IMR-90 (cell line): ENCODE measurements at regions not wholly inside any gene's neighbourhood (a gene's known extent, or its start where the extent isn't known, plus 50 kb on each side); places are given as distances from the start of the nearest gene placed in this dataset.

Experiments
- ATAC-seq: fragments of 200-7000 bp; cut with Tn5 transposase; 2 replicates; pipeline ENCODE4 v1.9.1; 2020; ENCODE audit warnings: low read depth, mild to moderate bottlenecking, moderate library complexity
- BruUV-seq: library from RNA; stranded (reverse); fragments of 400-500 nt; replicated peaks from 2 replicates; lab custom pipeline; 2021; lab: Mats Ljungman, UMichigan
- CTCF ChIA-PET: fragments of 300-600 bp; formaldehyde crosslinking; extraction: SDS; loops from one replicate; lab custom pipeline; 2021; ENCODE audit warnings: antibody characterized with exemption; lab: Yijun Ruan, JAX
- POLR2A ChIA-PET: fragments of 300-600 bp; sonication (Branson Sonifier 250); formaldehyde crosslinking; loops from one replicate; lab custom pipeline; 2022; ENCODE audit warnings: antibody characterized with exemption; ENCODE audit not compliant: unreplicated experiment; lab: Charles Lee
- DNase-seq: peaks from one replicate; pipeline ENCODE4 v3.0.0; 2013
- H2AFZ ChIP-seq: replicated peaks from 2 replicates; pipeline ENCODE3; 2013; ENCODE audit warnings: low read length, mild to moderate bottlenecking; ENCODE audit not compliant: poor library complexity
- H2AK5ac ChIP-seq: 2 replicates; pipeline ENCODE4 v1.6.1; 2013; ENCODE audit warnings: low read depth, low read length, inconsistent platforms
- H2AK9ac ChIP-seq: replicated peaks from 2 replicates; pipeline ENCODE3; 2013; ENCODE audit warnings: mild to moderate bottlenecking, low read depth, low read length, moderate library complexity; ENCODE audit not compliant: poor library complexity
- H2BK120ac ChIP-seq: 2 replicates; pipeline ENCODE4 v1.6.1; 2013; ENCODE audit warnings: low read depth, low read length, inconsistent platforms
- H2BK15ac ChIP-seq: 3 replicates; pipeline ENCODE4 v1.6.1; 2013; ENCODE audit warnings: low read depth, low read length, inconsistent platforms
- H2BK20ac ChIP-seq: 2 replicates; pipeline ENCODE4 v1.6.1; 2013; ENCODE audit warnings: low read depth, mild to moderate bottlenecking, inconsistent platforms, low read length, moderate library complexity
- H2BK5ac ChIP-seq: 2 replicates; pipeline ENCODE4 v1.6.1; 2013; ENCODE audit warnings: mild to moderate bottlenecking, low read depth, low read length, inconsistent platforms; ENCODE audit not compliant: poor library complexity, severe bottlenecking
- H3K14ac ChIP-seq: replicated peaks from 2 replicates; pipeline ENCODE4 v1.6.1; 2013; ENCODE audit warnings: low read depth, low read length, inconsistent platforms
- H3K18ac ChIP-seq: 2 replicates; pipeline ENCODE4 v1.6.1; 2013; ENCODE audit warnings: low read depth, low read length, control low read depth
- H3K23ac ChIP-seq: 2 replicates; pipeline ENCODE4 v1.6.1; 2013; ENCODE audit warnings: low read depth, low read length, inconsistent platforms
- H3K27ac ChIP-seq: 2 replicates; pipeline ENCODE4 v1.5.1; 2013; ENCODE audit warnings: mild to moderate bottlenecking, control low read depth, low read length; ENCODE audit not compliant: insufficient read depth
- H3K27me3 ChIP-seq: 2 replicates; pipeline ENCODE4 v1.6.1; 2013; ENCODE audit warnings: low read length; ENCODE audit not compliant: control insufficient read depth, insufficient read depth
- H3K36me3 ChIP-seq: 2 replicates; pipeline ENCODE4 v1.6.1; 2013; ENCODE audit warnings: low read length, mixed read lengths; ENCODE audit not compliant: control insufficient read depth, insufficient read depth
- H3K4ac ChIP-seq: 2 replicates; pipeline ENCODE4 v1.6.1; 2013; ENCODE audit warnings: low read depth, low read length, inconsistent platforms
- H3K4me1 ChIP-seq: 2 replicates; pipeline ENCODE4 v1.6.1; 2013; ENCODE audit warnings: low read length, mixed read lengths; ENCODE audit not compliant: control insufficient read depth, insufficient read depth
- H3K4me2 ChIP-seq: 2 replicates; pipeline ENCODE4 v1.6.1; 2013; ENCODE audit warnings: low read depth, mild to moderate bottlenecking, control low read depth, low read length, moderate library complexity
- H3K4me3 ChIP-seq: 2 replicates; pipeline ENCODE4 v1.5.1; 2013; ENCODE audit warnings: low read depth, mild to moderate bottlenecking, control low read depth, low read length, moderate library complexity; ENCODE audit not compliant: insufficient read depth
- H3K56ac ChIP-seq: 2 replicates; pipeline ENCODE4 v1.6.1; 2013; ENCODE audit warnings: low read length, inconsistent platforms; ENCODE audit not compliant: insufficient read depth; ENCODE audit errors: extremely low read depth
- H3K79me1 ChIP-seq, 2 experiments: 2 replicates each; pipeline ENCODE4 v1.6.1; 2013; ENCODE audit warnings: low read length in 2 of 2, inconsistent platforms in 1 of 2, low read depth in 1 of 2
- H3K9ac ChIP-seq: 2 replicates; pipeline ENCODE4 v1.6.1; 2013; ENCODE audit warnings: low read depth, low read length, control low read depth
- H3K9me1 ChIP-seq: 2 replicates; pipeline ENCODE4 v1.6.1; 2013; ENCODE audit warnings: low read length, inconsistent platforms; ENCODE audit not compliant: insufficient read depth
- H3K9me3 ChIP-seq: 2 replicates; pipeline ENCODE4 v1.6.1; 2013; ENCODE audit warnings: low read length; ENCODE audit not compliant: control insufficient read depth, insufficient read depth
- H4K20me1 ChIP-seq: 2 replicates; pipeline ENCODE4 v1.6.1; 2013; ENCODE audit warnings: low read length, inconsistent platforms; ENCODE audit not compliant: insufficient read depth
- H4K5ac ChIP-seq: 2 replicates; pipeline ENCODE4 v1.6.1; 2013; ENCODE audit warnings: mild to moderate bottlenecking, low read depth, low read length, control low read depth
- H4K8ac ChIP-seq, 2 experiments: 2 replicates each; pipeline ENCODE4 v1.6.1; 2013; ENCODE audit warnings: low read depth in 2 of 2, low read length in 2 of 2, control low read depth in 1 of 2, inconsistent platforms in 1 of 2
- H4K91ac ChIP-seq: 2 replicates; pipeline ENCODE4 v1.6.1; 2013; ENCODE audit warnings: low read depth, low read length, inconsistent platforms; ENCODE audit not compliant: insufficient read depth
- BHLHE40 ChIP-seq: fragments of 150-350 bp; IDR thresholded peaks from 2 replicates; pipeline ENCODE4 v1.6.1; 2016; ENCODE audit warnings: mild to moderate bottlenecking, low read depth, low read length
- MAFK ChIP-seq: IDR thresholded peaks from 2 replicates; pipeline ENCODE4 v1.6.1; 2012; ENCODE audit warnings: low read depth, low read length, improper control_type of control experiment
- NFE2L2 ChIP-seq: fragments of 150-350 bp; IDR thresholded peaks from 2 replicates; pipeline ENCODE4 v1.6.1; 2016; ENCODE audit warnings: low read depth, mild to moderate bottlenecking, low read length
- RCOR1 ChIP-seq: IDR thresholded peaks from 2 replicates; pipeline ENCODE4 v1.6.1; 2012; ENCODE audit warnings: mild to moderate bottlenecking, low read length, improper control_type of control experiment; ENCODE audit not compliant: insufficient replicate concordance
- SMC3 ChIP-seq: fragments of 150-350 bp; IDR thresholded peaks from 2 replicates; pipeline ENCODE4 v1.6.1; 2016; ENCODE audit warnings: low read depth, mild to moderate bottlenecking, antibody characterized with exemption, low read length, moderate library complexity
- WGBS, 2 experiments: methylation state at CpG; one replicate each; pipeline versions ENCODE4 v1.1.5 to v1.1.7; 2013; ENCODE audit warnings: missing lambda C conversion rate in 2 of 2; ENCODE audit not compliant: insufficient read length in 1 of 2; ENCODE audit errors: extremely low coverage in 2 of 2; 5-methylcytosine and 5-hydroxymethylcytosine counted together
- dilution Hi-C: fragments of 300-500 bp; cut with HindIII; formaldehyde crosslinking; loops from one replicate; pipeline ENCODE4 v1.14.3; 2018; ENCODE audit warnings: low sequenced_read_pairs; ENCODE audit not compliant: unreplicated experiment
- in situ Hi-C: fragments of 300-500 bp; cut with MboI; formaldehyde crosslinking; loops from 3 replicates; pipeline ENCODE4 v1.14.3; 2019; ENCODE audit warnings: low sequenced_read_pairs, inconsistent platforms, mixed read lengths
- intact Hi-C: fragments of 100-400 bp; cut with micrococcal nuclease; formaldehyde crosslinking; loops from 2 replicates; pipeline ENCODE4 v1.10.0; 2022

GRCh38 chr5:2566284-2566683 is 185.2 kb downstream of the IRX2 start:
- H3K9me1 ChIP-seq = no peaks in the 10 kb centered on the region
- H4K5ac ChIP-seq = no peak overlapping the region
- no peaks in the 10 kb centered on the region for H3K27me3 ChIP-seq
- H2AFZ ChIP-seq = no peak overlapping the region
- no peak overlapping the region for H2AK9ac ChIP-seq
- H3K4me1 ChIP-seq = no peaks in the 10 kb centered on the region
- no CpG with 5 or more reads among the region's 3 CpGs for WGBS, 2 experiments
- no peak overlapping the region for H3K4me3 ChIP-seq
- H3K9me3 ChIP-seq = peaks cover 35% of the 10 kb centered on the region
- no peak overlapping the region for H4K8ac ChIP-seq
- no peak overlapping the region for H4K91ac ChIP-seq
- H3K18ac ChIP-seq = no peak overlapping the region
- H2BK15ac ChIP-seq = no peak overlapping the region
- H3K4ac ChIP-seq = no peak overlapping the region
- no peaks in the 10 kb centered on the region for H3K36me3 ChIP-seq
- H3K23ac ChIP-seq = no peak overlapping the region
- H2BK120ac ChIP-seq = no peak overlapping the region
- H3K9ac ChIP-seq = no peak overlapping the region
- no peak overlapping the region for H2BK5ac ChIP-seq
- TF ChIP-seq NFE2L2 = no peak
- no peak for TF ChIP-seq MAFK
- no peak for TF ChIP-seq BHLHE40
- no peak for TF ChIP-seq SMC3
- TF ChIP-seq RCOR1 = no peak
- DNase-seq (no peak), ATAC-seq (no peak)
- H4K20me1 ChIP-seq = no peaks in the 10 kb centered on the region
- H3K27ac ChIP-seq = no peak overlapping the region
- H3K14ac ChIP-seq = no peak overlapping the region
- BruUV-seq = no TSS peak
- H3K56ac ChIP-seq = no peak overlapping the region
- dilution Hi-C loops (no loop called here), intact Hi-C loops (no loop called here), in situ Hi-C loops (no loop called here)
- ChIA-PET POLR2A (no interaction called here), CTCF (no interaction called here)
- H3K79me1 ChIP-seq = no peaks in the 10 kb centered on the region
- no peak overlapping the region for H2AK5ac ChIP-seq
- H2BK20ac ChIP-seq = no peak overlapping the region
- H3K4me2 ChIP-seq = no peak overlapping the region
